ENCODE measurements at regions not wholly inside any gene's neighbourhood (a gene's known extent, or its start where the extent isn't known, plus 50 kb on each side); places are given as distances from the start of the nearest gene placed in this dataset.
A peak's percentile ranks its signal among the peaks of the same experiment; 100 is the strongest.

GRCh38 chr9:109872901-109873300 is 92.9 kb downstream of the PALM2AKAP2 start:
- Histone ChIP-seq H3K9me3 (ENCODE audit: control insufficient read depth, insufficient read depth, low read length) (no peaks in the 10 kb centered on the region), H3K4me1 (ENCODE audit: control insufficient read depth, insufficient read depth, low read length) (peaks cover 7% of the 10 kb centered on the region), H3K27ac (ENCODE audit: low read depth, low read length) (no peak overlapping the region), H3K27me3 (ENCODE audit: control insufficient read depth, insufficient read depth, low read length) (no peaks in the 10 kb centered on the region), H3K36me3 (ENCODE audit: control insufficient read depth, insufficient read depth, low read length) (no peaks in the 10 kb centered on the region), H3K4me3 (ENCODE audit: low read depth, low read length) (no peak overlapping the region)
- DNase-seq (ENCODE audit: low read depth in 4 of 6, low spot score in 6 of 6): no peak
- no CpG with 5 or more reads among the region's 4 CpGs for WGBS (ENCODE audit: insufficient coverage)

GRCh38 chr9:109875495-109876129 is 95.6 kb downstream of the PALM2AKAP2 start:
- H3K27me3 ChIP-seq (ENCODE audit: control insufficient read depth, insufficient read depth, low read length): no peaks in the 10 kb centered on the region
- no peaks in the 10 kb centered on the region for H3K4me1 ChIP-seq (ENCODE audit: control insufficient read depth, insufficient read depth, low read length)
- no peak overlapping the region for H3K27ac ChIP-seq (ENCODE audit: low read depth, low read length)
- no peaks in the 10 kb centered on the region for H3K9me3 ChIP-seq (ENCODE audit: control insufficient read depth, insufficient read depth, low read length)
- peaks cover 2% of the 10 kb centered on the region for H3K36me3 ChIP-seq (ENCODE audit: control insufficient read depth, insufficient read depth, low read length)
- no peak for DNase-seq (ENCODE audit: low read depth in 4 of 6, low spot score in 6 of 6)
- 89% methylated on average over 2 of the region's 4 CpGs for WGBS (ENCODE audit: insufficient coverage)
- H3K4me3 ChIP-seq (ENCODE audit: low read depth, low read length): no peak overlapping the region

- Histone ChIP-seq H3K4me1 (ENCODE audit: control insufficient read depth, insufficient read depth, low read length) (no peaks in the 10 kb centered on the region), H3K4me3 (ENCODE audit: low read depth, low read length) (no peak overlapping the region), H3K27ac (ENCODE audit: low read depth, low read length) (no peak overlapping the region), H3K27me3 (ENCODE audit: control insufficient read depth, insufficient read depth, low read length) (no peaks in the 10 kb centered on the region), H3K36me3 (ENCODE audit: control insufficient read depth, insufficient read depth, low read length) (peaks cover 2% of the 10 kb centered on the region), H3K9me3 (ENCODE audit: control insufficient read depth, insufficient read depth, low read length) (no peaks in the 10 kb centered on the region)
- no peak for DNase-seq (ENCODE audit: low read depth in 4 of 6, low spot score in 6 of 6)
- 70% methylated on average over 6 of the region's 10 CpGs for WGBS (ENCODE audit: insufficient coverage)
These were observed 100.5 kb downstream of the PALM2AKAP2 start for GRCh38 chr9:109880276-109881169.

- Histone ChIP-seq H3K4me3 (ENCODE audit: low read depth, low read length) (no peak overlapping the region), H3K4me1 (ENCODE audit: control insufficient read depth, insufficient read depth, low read length) (peaks cover 2% of the 10 kb centered on the region), H3K9me3 (ENCODE audit: control insufficient read depth, insufficient read depth, low read length) (no peaks in the 10 kb centered on the region), H3K27ac (ENCODE audit: low read depth, low read length) (no peak overlapping the region), H3K36me3 (ENCODE audit: control insufficient read depth, insufficient read depth, low read length) (peaks cover 2% of the 10 kb centered on the region), H3K27me3 (ENCODE audit: control insufficient read depth, insufficient read depth, low read length) (no peaks in the 10 kb centered on the region)
- DNase-seq (ENCODE audit: low read depth in 4 of 6, low spot score in 6 of 6): no peak
- 92% methylated on average over 3 of the region's 3 CpGs for WGBS (ENCODE audit: insufficient coverage)
These were observed 103.6 kb downstream of the PALM2AKAP2 start for GRCh38 chr9:109883623-109884022.

GRCh38 chr9:109886041-109886440 is 106.0 kb downstream of the PALM2AKAP2 start:
- Histone ChIP-seq H3K9me3 (ENCODE audit: control insufficient read depth, insufficient read depth, low read length) (no peaks in the 10 kb centered on the region), H3K27ac (ENCODE audit: low read depth, low read length) (no peak overlapping the region), H3K36me3 (ENCODE audit: control insufficient read depth, insufficient read depth, low read length) (no peaks in the 10 kb centered on the region), H3K27me3 (ENCODE audit: control insufficient read depth, insufficient read depth, low read length) (no peaks in the 10 kb centered on the region), H3K4me1 (ENCODE audit: control insufficient read depth, insufficient read depth, low read length) (peaks cover 2% of the 10 kb centered on the region), H3K4me3 (ENCODE audit: low read depth, low read length) (no peak overlapping the region)
- no peak for DNase-seq (ENCODE audit: low read depth in 4 of 6, low spot score in 6 of 6)
- 81% methylated on average over 3 of the region's 6 CpGs for WGBS (ENCODE audit: insufficient coverage)

GRCh38 chr9:109886617-109887016 is 106.6 kb downstream of the PALM2AKAP2 start:
- no peak overlapping the region for H3K27ac ChIP-seq (ENCODE audit: low read depth, low read length)
- no peaks in the 10 kb centered on the region for H3K27me3 ChIP-seq (ENCODE audit: control insufficient read depth, insufficient read depth, low read length)
- no peaks in the 10 kb centered on the region for H3K36me3 ChIP-seq (ENCODE audit: control insufficient read depth, insufficient read depth, low read length)
- DNase-seq (ENCODE audit: low read depth in 4 of 6, low spot score in 6 of 6): no peak
- H3K4me1 ChIP-seq (ENCODE audit: control insufficient read depth, insufficient read depth, low read length): peaks cover 2% of the 10 kb centered on the region
- H3K4me3 ChIP-seq (ENCODE audit: low read depth, low read length): no peak overlapping the region
- WGBS (ENCODE audit: insufficient coverage): no CpG with 5 or more reads among the region's 3 CpGs
- H3K9me3 ChIP-seq (ENCODE audit: control insufficient read depth, insufficient read depth, low read length): no peaks in the 10 kb centered on the region

GRCh38 chr9:109887079-109887478 is 107.1 kb downstream of the PALM2AKAP2 start:
- no peak overlapping the region for H3K4me3 ChIP-seq (ENCODE audit: low read depth, low read length)
- WGBS (ENCODE audit: insufficient coverage): no CpG with 5 or more reads among the region's 3 CpGs
- no peaks in the 10 kb centered on the region for H3K27me3 ChIP-seq (ENCODE audit: control insufficient read depth, insufficient read depth, low read length)
- no peak for DNase-seq (ENCODE audit: low read depth in 4 of 6, low spot score in 6 of 6)
- no peaks in the 10 kb centered on the region for H3K9me3 ChIP-seq (ENCODE audit: control insufficient read depth, insufficient read depth, low read length)
- no peaks in the 10 kb centered on the region for H3K36me3 ChIP-seq (ENCODE audit: control insufficient read depth, insufficient read depth, low read length)
- H3K4me1 ChIP-seq (ENCODE audit: control insufficient read depth, insufficient read depth, low read length): peaks cover 2% of the 10 kb centered on the region
- no peak overlapping the region for H3K27ac ChIP-seq (ENCODE audit: low read depth, low read length)

- Histone ChIP-seq H3K36me3 (ENCODE audit: control insufficient read depth, insufficient read depth, low read length) (no peaks in the 10 kb centered on the region), H3K27me3 (ENCODE audit: control insufficient read depth, insufficient read depth, low read length) (no peaks in the 10 kb centered on the region), H3K9me3 (ENCODE audit: control insufficient read depth, insufficient read depth, low read length) (no peaks in the 10 kb centered on the region), H3K27ac (ENCODE audit: low read depth, low read length) (no peak overlapping the region), H3K4me3 (ENCODE audit: low read depth, low read length) (no peak overlapping the region), H3K4me1 (ENCODE audit: control insufficient read depth, insufficient read depth, low read length) (peaks cover 8% of the 10 kb centered on the region)
- no CpG with 5 or more reads among the region's 1 CpG for WGBS (ENCODE audit: insufficient coverage)
- peak in 1 of 6 donors; percentile 52 for DNase-seq (ENCODE audit: low read depth in 4 of 6, low spot score in 6 of 6)
These were observed 108.7 kb downstream of the PALM2AKAP2 start for GRCh38 chr9:109888695-109889094.

- Histone ChIP-seq H3K4me1 (ENCODE audit: control insufficient read depth, insufficient read depth, low read length) (peaks cover 10% of the 10 kb centered on the region), H3K27ac (ENCODE audit: low read depth, low read length) (no peak overlapping the region), H3K36me3 (ENCODE audit: control insufficient read depth, insufficient read depth, low read length) (no peaks in the 10 kb centered on the region), H3K27me3 (ENCODE audit: control insufficient read depth, insufficient read depth, low read length) (no peaks in the 10 kb centered on the region), H3K9me3 (ENCODE audit: control insufficient read depth, insufficient read depth, low read length) (no peaks in the 10 kb centered on the region), H3K4me3 (ENCODE audit: low read depth, low read length) (no peak overlapping the region)
- no CpG with 5 or more reads among the region's 2 CpGs for WGBS (ENCODE audit: insufficient coverage)
- DNase-seq (ENCODE audit: low read depth in 4 of 6, low spot score in 6 of 6): peak in 1 of 6 donors; percentile 39
These were observed 109.5 kb downstream of the PALM2AKAP2 start for GRCh38 chr9:109889456-109889855.

GRCh38 chr9:109893241-109893640 is 113.2 kb downstream of the PALM2AKAP2 start:
- Histone ChIP-seq H3K27me3 (ENCODE audit: control insufficient read depth, insufficient read depth, low read length) (no peaks in the 10 kb centered on the region), H3K4me3 (ENCODE audit: low read depth, low read length) (no peak overlapping the region), H3K36me3 (ENCODE audit: control insufficient read depth, insufficient read depth, low read length) (no peaks in the 10 kb centered on the region), H3K9me3 (ENCODE audit: control insufficient read depth, insufficient read depth, low read length) (no peaks in the 10 kb centered on the region), H3K4me1 (ENCODE audit: control insufficient read depth, insufficient read depth, low read length) (peaks cover 15% of the 10 kb centered on the region), H3K27ac (ENCODE audit: low read depth, low read length) (no peak overlapping the region)
- WGBS (ENCODE audit: insufficient coverage): 57% methylated on average over 5 of the region's 5 CpGs
- no peak for DNase-seq (ENCODE audit: low read depth in 4 of 6, low spot score in 6 of 6)

Measured in spinal cord (tissue), 9 donors.